ENCODE measurements at regions not wholly inside any gene's neighbourhood (a gene's known extent, or its start where the extent isn't known, plus 50 kb on each side); places are given as distances from the start of the nearest gene placed in this dataset.
"Not testable (repeated sequence)": the region's sequence is repeated elsewhere in the genome, so short reads cannot be mapped to it uniquely, and the experiment has no call there.

DNA sequence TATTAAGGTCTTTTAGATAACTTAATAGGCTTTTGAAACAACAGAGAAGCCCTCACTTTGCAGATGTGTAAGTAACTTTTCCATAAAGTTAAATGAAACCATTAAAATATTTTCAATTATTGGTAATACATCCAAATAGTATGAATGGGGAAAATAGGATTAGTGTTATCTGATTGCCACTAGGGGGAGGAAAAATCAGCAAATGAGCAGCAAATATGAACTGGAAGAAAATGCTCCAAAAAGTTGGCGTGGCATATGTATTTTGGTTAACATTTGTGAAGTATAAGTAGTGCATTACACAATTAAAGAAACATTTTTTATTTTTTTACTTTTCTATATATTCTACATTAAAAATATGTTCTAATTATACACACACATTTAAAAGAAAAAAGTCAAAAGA is 259.8 kb upstream of the ANO5 start:
- DNase-seq: no peak

GRCh38 chr11:21944577-21944976 is 248.3 kb upstream of the ANO5 start:
- DNase-seq: no peak

DNA sequence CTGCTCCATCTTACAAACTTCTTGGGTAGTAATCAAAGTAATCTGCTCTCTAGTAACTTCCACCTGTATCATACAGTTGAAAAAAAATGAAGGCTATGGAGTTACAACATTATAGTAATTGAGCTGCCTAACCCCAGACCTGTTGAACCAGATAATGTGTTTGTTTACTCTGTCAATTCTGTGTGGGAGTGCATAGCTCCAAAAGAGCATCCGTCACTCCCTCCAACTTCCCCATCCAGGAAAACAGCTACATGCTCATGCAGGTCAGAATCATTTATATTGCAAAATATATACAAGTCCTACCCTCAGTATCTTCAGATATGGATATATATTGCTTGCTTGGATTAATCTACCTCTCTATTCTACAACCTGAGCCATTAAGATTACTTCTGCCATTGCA is 244.0 kb upstream of the ANO5 start:
- DNase-seq: no peak

- DNase-seq: no peak
Measured at GRCh38 chr11:21949763-21950413, 243.0 kb upstream of the ANO5 start.

DNA sequence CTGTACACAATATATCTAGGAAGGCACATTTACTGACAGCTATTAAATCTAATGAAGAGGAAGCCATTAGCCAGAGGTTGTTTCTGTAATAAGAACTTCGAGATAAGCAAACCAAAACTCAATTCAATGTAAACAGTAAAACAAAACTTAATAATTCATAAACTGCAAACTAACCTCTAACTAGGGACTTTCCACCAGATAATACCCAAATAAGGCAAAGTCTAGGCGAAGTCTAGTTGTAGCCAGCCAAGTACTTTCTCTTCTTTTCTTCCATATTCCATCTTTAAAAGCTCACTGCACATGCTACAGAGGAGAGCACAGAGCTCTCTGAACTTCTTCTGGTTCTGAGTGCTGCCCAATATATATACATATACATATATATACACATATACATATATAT is 229.9 kb upstream of the ANO5 start:
- no peak for DNase-seq

DNA sequence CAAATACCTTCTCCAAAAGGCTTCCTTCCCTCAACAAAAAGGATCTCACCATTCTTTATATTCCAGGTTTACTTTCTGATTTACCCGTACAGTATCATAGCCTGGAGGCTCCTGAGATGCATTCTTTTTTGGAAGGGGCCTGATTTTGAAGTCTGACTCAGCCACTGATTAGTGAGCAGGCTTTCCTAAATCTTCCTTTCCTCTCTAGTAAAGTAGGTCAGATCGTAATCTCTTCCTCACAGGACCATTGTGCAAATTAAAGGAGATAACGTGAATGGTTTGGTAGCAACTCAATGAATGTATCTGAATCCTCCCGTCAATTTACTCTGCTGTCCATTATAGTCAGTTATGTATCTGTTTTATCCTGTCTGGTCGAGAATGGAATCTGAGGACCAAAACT is 227.7 kb upstream of the ANO5 start:
- DNase-seq: no peak

GRCh38 chr11:21968702-21969101 is 224.2 kb upstream of the ANO5 start:
- DNase-seq: no peak

GRCh38 chr11:21969841-21970240 is 223.0 kb upstream of the ANO5 start:
- DNase-seq: no peak

- no peak for DNase-seq
Measured at GRCh38 chr11:21975242-21975641, 217.6 kb upstream of the ANO5 start.

- DNase-seq: no peak
Measured at GRCh38 chr11:21976210-21976609, 216.7 kb upstream of the ANO5 start.

DNA sequence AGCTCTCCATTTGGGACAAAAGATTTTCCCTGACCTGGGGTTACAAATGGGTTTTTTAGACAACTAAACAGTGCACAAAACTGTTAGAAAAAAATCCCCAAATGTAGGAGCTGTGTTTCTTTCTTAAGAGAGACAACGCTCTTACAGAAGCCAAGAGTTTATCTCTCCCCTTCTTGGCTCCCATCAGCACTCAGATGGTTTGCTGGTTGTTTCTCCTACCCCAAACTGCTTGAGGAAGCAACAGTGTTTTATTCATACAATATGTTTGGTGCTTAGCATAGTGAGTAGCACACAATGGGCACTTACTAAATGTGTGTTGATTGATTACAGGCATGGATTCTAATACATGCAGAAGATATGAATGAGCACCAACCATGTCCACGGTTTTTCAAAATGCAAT is 209.5 kb upstream of the ANO5 start:
- DNase-seq: no peak

DNA sequence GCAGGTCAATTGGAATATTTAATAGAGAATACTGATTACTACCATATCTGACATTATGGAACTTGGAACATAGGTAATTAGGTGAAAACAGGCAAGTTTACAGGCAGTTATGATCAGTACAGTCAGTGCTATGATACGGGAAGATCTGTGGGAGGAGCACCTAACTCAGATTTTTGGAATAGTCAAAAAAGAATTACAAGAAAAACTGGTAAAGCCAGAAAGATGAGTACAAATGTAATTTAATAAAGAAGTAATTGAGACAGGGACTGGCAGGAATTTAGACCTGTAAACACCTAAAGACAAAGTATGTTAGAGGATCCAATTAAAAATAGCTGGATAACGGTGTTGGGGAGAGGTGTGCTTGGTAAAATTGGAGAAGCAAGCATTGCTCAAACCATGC is 206.5 kb upstream of the ANO5 start:
- DNase-seq: no peak

GRCh38 chr11:21987261-21987660 is 205.6 kb upstream of the ANO5 start:
- no peak for DNase-seq

- DNase-seq: no peak
Measured at GRCh38 chr11:21988477-21988876, 204.4 kb upstream of the ANO5 start.

DNA sequence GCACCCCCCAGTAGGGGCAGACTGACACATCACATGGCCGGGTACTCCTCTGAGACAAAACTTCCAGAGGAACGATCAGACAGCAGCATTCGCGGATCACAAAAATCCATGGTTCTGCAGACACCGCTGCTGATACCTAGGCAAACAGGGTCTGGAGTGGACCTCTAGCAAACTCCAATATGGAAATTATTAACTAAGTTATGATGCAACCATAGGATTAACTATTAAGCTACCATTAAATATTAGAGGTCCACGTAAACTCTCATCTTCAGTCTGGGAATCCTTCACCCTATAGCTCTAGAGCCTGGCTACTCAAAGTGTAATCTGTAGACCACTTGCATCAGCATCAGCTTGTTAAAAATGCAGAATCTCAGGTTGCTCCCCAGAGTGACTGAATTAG is 191.1 kb upstream of the ANO5 start:
- not testable (repeated sequence) for DNase-seq

GRCh38 chr11:22006901-22007300 is 186.0 kb upstream of the ANO5 start:
- DNase-seq: no peak

DNA sequence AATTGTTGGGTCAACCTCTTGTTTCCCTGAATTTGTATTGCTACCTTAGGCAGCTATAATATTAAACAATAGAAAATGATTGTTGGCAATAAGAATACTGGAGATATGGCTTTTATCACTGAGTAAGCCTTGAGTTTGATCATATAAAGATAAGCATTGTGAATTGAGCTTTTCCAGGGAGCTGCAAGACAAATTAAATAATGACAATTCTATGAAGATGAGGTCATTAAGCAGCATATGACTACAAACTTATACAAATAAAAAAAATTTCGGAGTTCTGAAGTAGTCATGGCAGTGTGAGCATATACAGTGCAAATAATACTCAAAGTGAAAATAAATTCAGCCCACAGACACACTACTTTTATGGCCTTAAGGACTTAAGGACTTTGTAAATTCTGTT is 161.1 kb upstream of the ANO5 start:
- DNase-seq: no peak

GRCh38 chr11:22037505-22037904 is 155.4 kb upstream of the ANO5 start:
- DNase-seq: no peak

DNA sequence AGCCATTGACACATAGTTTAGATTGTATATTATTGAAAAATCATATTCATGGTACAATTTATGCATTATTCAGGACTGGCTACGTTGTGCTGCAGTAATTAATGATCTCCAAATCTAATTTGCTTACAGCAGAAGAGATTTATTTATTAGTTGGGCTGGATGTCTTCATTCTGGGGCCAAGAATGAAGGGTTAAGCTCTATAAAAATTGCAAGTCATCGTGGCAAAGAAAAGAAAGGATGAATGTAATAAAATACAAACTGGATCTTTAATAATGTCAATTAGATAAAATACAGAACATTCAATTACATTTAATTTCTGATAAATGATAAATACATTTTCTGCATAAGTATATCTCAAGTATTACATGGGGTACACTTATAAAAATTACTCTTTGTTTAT is 151.8 kb upstream of the ANO5 start:
- no peak for DNase-seq

DNA sequence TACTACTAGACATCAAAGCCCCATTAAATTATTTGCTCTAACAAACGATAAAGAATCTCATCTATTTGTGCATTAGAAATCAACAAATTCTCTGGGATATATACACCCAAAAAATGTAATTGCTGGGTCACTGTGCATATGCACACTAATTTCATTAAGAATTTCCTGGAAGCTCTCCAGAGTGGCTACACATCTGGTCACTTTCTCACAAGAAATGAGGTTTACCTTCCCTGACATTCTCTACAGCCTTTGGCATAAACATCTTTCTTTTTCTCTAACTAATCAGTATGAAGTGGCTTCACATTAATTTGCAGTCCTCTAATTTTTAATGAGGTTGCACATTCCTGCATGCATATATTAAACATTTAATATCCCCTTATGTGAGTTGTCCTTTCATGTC is 150.8 kb upstream of the ANO5 start:
- no peak for DNase-seq

DNA sequence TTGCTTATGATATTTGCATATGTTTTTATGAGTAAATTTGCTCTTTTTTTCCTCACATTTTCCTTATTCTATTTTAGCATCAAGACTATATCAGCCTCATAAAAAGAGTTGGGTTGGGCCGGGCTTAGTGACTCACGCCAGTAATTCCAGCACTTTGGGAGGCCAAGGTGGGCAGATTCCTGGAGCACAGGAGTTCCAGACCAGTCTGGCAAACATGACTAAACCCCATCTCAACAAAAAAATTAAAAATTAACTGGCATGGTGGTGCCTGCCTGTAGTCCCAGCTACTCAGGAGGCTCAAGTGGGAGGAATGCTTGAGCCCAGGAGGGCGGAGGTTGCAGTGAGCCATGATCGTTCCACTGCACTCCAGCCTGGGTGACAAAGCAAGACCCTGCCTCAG is 148.8 kb upstream of the ANO5 start:
- DNase-seq: no peak

- DNase-seq: no peak
Measured at GRCh38 chr11:22049276-22049675, 143.6 kb upstream of the ANO5 start.

DNA sequence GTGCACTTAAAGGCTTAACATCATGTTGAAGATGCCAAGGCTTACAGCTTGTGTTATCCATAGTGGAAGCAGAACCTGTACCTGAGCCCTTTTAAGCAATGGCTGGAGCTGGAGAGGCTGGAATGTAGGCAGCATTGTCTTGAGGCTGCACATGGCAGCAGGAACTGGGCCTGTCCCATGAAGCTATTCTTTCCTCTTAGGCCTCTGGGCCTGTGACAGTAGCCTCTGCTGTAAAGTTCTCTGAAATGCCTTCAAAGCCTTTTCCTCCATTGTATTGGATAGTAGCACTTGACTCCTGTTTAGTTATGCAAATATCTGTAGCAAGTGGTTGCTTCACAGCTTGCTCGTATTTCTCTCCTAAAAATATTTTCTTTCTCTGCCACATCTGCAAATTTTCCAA is 127.4 kb upstream of the ANO5 start:
- no peak for DNase-seq

- no peak for DNase-seq
Measured at GRCh38 chr11:22069844-22070243, 123.0 kb upstream of the ANO5 start.

DNA sequence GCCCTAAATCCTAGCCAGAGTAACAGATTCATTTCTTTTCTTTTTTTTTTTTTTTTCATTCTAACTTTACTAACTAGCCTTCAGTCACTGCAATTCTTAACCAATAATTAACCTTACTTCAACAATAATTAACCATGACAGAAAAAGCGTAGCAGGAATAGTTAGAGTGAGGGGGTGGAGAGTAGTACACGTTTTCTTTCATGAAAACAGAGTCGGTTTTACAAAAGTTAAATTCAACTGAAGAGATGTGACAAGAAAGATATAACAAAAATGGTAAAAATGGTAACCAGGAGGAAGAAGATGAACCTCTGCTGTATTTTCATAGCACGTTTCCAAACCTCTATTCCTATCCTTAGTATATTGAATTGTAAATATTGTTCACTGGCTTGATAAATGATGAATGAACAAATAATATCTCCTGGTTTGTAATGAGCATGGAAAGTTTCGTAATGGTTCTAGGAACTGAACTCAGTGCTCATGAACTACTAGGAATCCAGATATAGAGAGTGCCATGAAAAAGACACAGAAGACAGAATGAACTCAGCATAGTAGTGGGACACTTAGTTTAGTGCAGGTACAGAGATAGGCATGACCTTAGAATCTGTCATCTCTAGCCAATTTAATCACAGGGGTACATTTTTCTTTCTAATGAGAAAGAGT is 116.5 kb upstream of the ANO5 start:
- no peak for DNase-seq
